22Rv1 (cell line): ENCODE measurements at regions not wholly inside any gene's neighbourhood (a gene's known extent, or its start where the extent isn't known, plus 50 kb on each side); places are given as distances from the start of the nearest gene placed in this dataset.

Experiments
- H3K27ac ChIP-seq: fragments of 450-650 bp; 2 replicates; pipeline ENCODE4 v1.5.1; 2017
- ZFX ChIP-seq: fragments of 450-650 bp; IDR thresholded peaks from 2 replicates; pipeline ENCODE4 v1.6.1; 2017; ENCODE audit warnings: antibody characterized with exemption, borderline replicate concordance
- TF ChIP-seq, protein P1 (sequence below): fragments of 450-650 bp; IDR thresholded peaks from 2 replicates; pipeline ENCODE4 v1.5.1; 2017; ENCODE audit warnings: mild to moderate bottlenecking

DNA sequence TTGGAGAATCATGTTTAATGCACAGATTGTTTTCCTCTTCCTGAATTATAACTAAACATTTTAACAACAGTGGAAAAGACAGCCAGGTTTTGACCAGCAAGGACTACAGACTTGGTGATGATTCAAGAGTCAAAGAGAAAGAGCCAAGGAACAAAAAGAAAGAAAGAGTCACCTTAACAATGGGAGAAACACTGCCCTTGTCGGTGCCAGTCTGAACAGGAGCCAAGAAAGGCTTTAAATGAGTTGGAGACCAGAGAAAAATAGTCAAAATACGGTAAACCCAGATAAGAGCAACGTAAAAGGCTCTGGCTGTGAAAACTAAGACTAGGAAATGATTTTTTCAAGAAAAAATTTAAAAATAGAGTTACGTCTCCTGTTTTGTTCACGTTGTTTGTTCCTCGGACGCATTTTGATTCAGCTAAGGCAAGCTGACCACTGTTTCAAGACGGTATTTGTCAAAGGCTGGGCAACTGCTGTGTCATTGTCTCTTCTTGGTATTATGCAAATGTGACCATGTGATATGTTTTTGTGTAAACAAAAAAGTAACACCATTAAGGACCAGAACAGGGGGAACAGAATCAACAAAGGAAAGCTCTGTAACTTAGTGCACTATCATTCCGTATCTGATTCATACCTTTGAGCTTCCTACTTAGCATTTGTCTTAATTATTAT, 634.5 kb downstream of the LIG4 start:
- H3K27ac ChIP-seq, result no peak overlapping the region
- TF ChIP-seq, protein P1, sequence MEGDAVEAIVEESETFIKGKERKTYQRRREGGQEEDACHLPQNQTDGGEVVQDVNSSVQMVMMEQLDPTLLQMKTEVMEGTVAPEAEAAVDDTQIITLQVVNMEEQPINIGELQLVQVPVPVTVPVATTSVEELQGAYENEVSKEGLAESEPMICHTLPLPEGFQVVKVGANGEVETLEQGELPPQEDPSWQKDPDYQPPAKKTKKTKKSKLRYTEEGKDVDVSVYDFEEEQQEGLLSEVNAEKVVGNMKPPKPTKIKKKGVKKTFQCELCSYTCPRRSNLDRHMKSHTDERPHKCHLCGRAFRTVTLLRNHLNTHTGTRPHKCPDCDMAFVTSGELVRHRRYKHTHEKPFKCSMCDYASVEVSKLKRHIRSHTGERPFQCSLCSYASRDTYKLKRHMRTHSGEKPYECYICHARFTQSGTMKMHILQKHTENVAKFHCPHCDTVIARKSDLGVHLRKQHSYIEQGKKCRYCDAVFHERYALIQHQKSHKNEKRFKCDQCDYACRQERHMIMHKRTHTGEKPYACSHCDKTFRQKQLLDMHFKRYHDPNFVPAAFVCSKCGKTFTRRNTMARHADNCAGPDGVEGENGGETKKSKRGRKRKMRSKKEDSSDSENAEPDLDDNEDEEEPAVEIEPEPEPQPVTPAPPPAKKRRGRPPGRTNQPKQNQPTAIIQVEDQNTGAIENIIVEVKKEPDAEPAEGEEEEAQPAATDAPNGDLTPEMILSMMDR, result no peak
- TF ChIP-seq ZFX, result no peak

DNA sequence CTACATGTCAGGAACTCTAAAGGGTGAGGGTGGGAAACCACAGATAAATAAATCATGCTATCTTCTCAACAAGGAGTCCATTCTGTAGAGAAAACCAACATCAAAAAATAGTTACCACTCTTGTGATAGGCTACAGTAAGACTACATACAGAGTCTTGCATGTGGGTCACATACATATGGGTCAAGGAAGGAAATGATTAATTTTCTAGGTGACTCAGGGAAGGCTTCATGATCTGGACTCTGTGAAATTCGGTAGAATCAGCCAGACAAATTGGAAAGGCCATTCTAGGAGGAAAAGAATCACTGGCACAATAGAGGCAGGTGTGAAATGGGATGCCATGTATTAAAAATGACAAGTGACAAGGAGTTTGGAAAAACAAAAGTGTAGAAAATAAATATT, 638.9 kb downstream of the LIG4 start:
- no peak overlapping the region for H3K27ac ChIP-seq
- no peak for TF ChIP-seq ZFX
- TF ChIP-seq, protein P1, result no peak

DNA sequence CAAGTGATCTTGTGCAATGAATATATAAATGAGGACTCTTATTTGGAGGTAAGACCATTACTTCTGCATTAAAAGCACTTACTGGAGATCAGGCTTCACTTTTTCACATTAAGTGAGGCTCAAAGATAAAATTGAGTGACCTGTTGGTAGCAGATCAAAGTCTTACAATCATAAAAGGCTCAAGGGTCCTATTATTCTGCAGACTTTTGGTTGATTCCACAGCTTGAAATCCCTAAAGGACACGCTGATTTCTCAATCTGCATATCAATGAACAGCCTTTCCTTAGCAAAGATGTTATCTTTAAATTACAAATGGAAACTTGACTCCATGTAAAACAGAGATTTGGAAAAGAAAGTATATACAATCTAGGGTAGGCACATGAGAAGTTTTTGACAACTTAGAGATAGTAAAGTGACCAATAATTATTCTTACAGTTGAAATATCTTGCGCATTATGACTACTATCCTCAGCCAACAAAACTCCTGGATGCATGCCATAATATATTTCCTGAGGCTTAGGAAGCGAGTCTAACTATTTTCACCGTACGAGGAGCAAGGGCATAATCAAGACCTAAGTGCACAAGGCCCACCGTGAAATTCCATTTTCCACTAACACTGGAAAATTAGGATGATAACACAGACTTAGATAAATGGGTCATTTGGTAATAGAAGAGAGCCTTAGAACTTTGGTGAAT, 640.7 kb downstream of the LIG4 start:
- TF ChIP-seq, protein P1, result no peak
- TF ChIP-seq ZFX, result no peak

DNA sequence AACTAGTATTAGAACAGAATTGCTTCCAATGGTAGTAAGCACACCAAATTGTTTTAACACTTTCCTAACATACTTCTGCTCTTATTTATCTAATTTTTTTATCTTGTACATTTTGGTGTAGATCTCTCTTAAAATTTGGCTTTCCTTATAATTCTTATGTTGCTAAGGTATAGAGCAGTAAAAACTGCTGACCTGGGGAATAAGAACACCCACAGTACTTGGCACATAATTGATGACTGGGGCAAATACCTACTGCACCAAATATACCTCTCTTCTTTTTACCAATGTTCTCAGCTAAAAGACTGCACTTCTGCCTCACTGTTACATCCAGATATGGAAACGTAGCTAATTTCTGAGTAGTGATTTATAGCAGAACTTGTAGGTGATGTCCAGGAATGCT, 642.2 kb downstream of the LIG4 start:
- no peak overlapping the region for H3K27ac ChIP-seq
- no peak for TF ChIP-seq ZFX
- TF ChIP-seq, protein P1, result no peak

More for the DNA sequence above, 640.7 kb downstream of the LIG4 start:
- H3K27ac ChIP-seq, result no peak overlapping the region

DNA sequence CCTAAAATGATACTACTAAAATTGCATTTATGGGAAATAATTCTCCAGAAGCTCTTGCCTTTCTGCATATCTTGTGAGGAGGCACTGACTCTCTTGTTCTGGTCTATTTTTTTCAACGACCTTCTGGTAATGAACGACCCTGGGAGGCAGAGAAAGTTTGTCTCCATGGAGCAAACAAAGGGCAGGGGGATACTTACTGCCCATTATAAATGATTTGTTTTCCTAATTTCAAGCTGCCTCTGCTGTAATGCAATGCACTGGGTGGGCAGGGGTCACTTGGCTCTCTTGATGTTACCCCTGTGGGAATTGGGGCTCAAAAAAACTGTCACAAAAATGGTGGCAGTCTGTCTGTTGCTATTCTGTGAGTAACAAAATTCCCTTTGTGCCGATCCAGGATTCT, 643.2 kb downstream of the LIG4 start:
- H3K27ac ChIP-seq, result no peak overlapping the region
- TF ChIP-seq, protein P1, result no peak
- TF ChIP-seq ZFX, result no peak

DNA sequence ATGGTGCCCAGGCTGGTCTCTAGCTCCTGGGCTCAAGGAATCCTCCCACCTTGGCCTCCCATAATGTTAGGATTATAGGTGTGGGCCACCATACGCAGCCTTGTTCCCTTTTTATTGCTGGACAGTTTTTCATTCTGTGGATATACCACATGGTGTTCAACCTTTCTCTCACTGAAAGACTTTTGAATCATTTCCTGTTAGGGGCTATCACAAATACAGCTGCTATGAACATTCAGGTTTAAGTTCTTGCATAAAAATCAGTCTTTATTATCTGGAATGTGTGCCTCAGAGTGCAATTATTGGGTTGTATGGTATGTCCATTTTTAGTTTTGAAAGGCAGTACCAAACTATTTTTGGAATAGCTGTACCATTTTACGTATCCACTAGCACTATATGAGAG, 647.2 kb downstream of the LIG4 start:
- H3K27ac ChIP-seq, result no peak overlapping the region
- TF ChIP-seq, protein P1, result no peak
- no peak for TF ChIP-seq ZFX
